CD4-positive, alpha-beta memory T cell (primary cell): ENCODE measurements at regions not wholly inside any gene's neighbourhood (a gene's known extent, or its start where the extent isn't known, plus 50 kb on each side); places are given as distances from the start of the nearest gene placed in this dataset.

Source experiments
- CTCF ChIA-PET: fragments of 350-600 bp; sonication (Branson Sonifier 250); formaldehyde crosslinking; loops from one replicate; lab custom pipeline; 2021; ENCODE audit warnings: inconsistent platforms; ENCODE audit not compliant: partially characterized antibody; lab: Charles Lee
- POLR2A ChIA-PET: fragments of 350-600 bp; sonication (Branson Sonifier 250); formaldehyde crosslinking; loops from one replicate; lab custom pipeline; 2021; ENCODE audit not compliant: partially characterized antibody; lab: Charles Lee
- DNase-seq, 5 donors: peaks; one replicate each; pipeline versions ENCODE4 v3.0.0 to v3.0.0-alpha.2; 2020 to 2022; ENCODE audit warnings: mixed read lengths in 1 of 5
- H3K27ac ChIP-seq: one replicate; pipeline ENCODE4 v1.7.0; 2013; ENCODE audit warnings: low read depth, low read length
- H3K27me3 ChIP-seq: 2 replicates; pipeline ENCODE4 v1.7.0; 2013; ENCODE audit warnings: mild to moderate bottlenecking, low read length, moderate library complexity; ENCODE audit not compliant: insufficient read depth
- H3K36me3 ChIP-seq: 2 replicates; pipeline ENCODE4 v1.7.0; 2013; ENCODE audit warnings: mild to moderate bottlenecking, low read length, moderate library complexity; ENCODE audit not compliant: insufficient read depth
- H3K4me1 ChIP-seq: 2 replicates; pipeline ENCODE4 v1.7.0; 2013; ENCODE audit warnings: mild to moderate bottlenecking, low read length, moderate library complexity; ENCODE audit not compliant: insufficient read depth
- H3K4me3 ChIP-seq, 2 donors: one replicate each; pipeline ENCODE4 v1.7.0; 2013; ENCODE audit warnings: low read length in 2 of 2, mild to moderate bottlenecking in 1 of 2
- H3K9me3 ChIP-seq, 2 donors: one replicate each; pipeline ENCODE4 v1.7.0; 2013; ENCODE audit warnings: low read length in 2 of 2, control low read depth in 1 of 2; ENCODE audit not compliant: control insufficient read depth in 1 of 2
- H3K27ac Mint-ChIP-seq, 7 donors: one replicate each; pipeline ENCODE4 v1.8.0; 2020 to 2021; ENCODE audit warnings: mixed read lengths in 7 of 7, mild to moderate bottlenecking in 6 of 7, inconsistent platforms in 3 of 7, moderate library complexity in 3 of 7
- H3K27me3 Mint-ChIP-seq, 2 donors: one replicate each; pipeline ENCODE4 v1.8.0; 2020 to 2021; ENCODE audit warnings: mixed read lengths in 2 of 2
- H3K36me3 Mint-ChIP-seq, 2 donors: one replicate each; pipeline ENCODE4 v1.8.0; 2020 to 2021; ENCODE audit warnings: mixed read lengths in 2 of 2, inconsistent platforms in 1 of 2, mild to moderate bottlenecking in 1 of 2
- H3K4me1 Mint-ChIP-seq, 4 donors: one replicate each; pipeline ENCODE4 v1.8.0; 2020 to 2021; ENCODE audit warnings: mixed read lengths in 4 of 4, mild to moderate bottlenecking in 1 of 4
- H3K4me3 Mint-ChIP-seq, 8 donors: one replicate each; pipeline ENCODE4 v1.8.0; 2020 to 2021; ENCODE audit warnings: mixed read lengths in 8 of 8, mild to moderate bottlenecking in 7 of 8, moderate library complexity in 6 of 8, inconsistent platforms in 3 of 8
- H3K9me3 Mint-ChIP-seq, 8 donors: one replicate each; pipeline ENCODE4 v1.8.0; 2020 to 2021; ENCODE audit warnings: mixed read lengths in 8 of 8, mild to moderate bottlenecking in 5 of 8, inconsistent platforms in 3 of 8, moderate library complexity in 1 of 8
- intact Hi-C: fragments of 100-400 bp; cut with micrococcal nuclease; formaldehyde crosslinking; loops from one replicate; pipeline ENCODE4 v1.15.1; 2023

GRCh38 chr9:18397076-18397475 lies 76.9 kb upstream of the ADAMTSL1 start:
- H3K4me1 Mint-ChIP-seq, result no peaks in the 10 kb centered on the region
- H3K27ac Mint-ChIP-seq, result no peak overlapping the region
- ChIA-PET POLR2A (no interaction called here), CTCF (no interaction called here)
- Histone ChIP-seq H3K36me3 (no peaks in the 10 kb centered on the region), H3K27ac (no peak overlapping the region), H3K4me3 (no peak overlapping the region), H3K27me3 (no peaks in the 10 kb centered on the region), H3K9me3 (no peaks in the 10 kb centered on the region), H3K4me1 (no peaks in the 10 kb centered on the region)
- DNase-seq, result no peak
- intact Hi-C loops, result no loop called here
- H3K27me3 Mint-ChIP-seq, result no peaks in the 10 kb centered on the region
- no peaks in the 10 kb centered on the region for H3K36me3 Mint-ChIP-seq
- peaks cover 0 to 2% (median 0%) of the 10 kb centered on the region in 8 donors for H3K9me3 Mint-ChIP-seq
- no peak overlapping the region for H3K4me3 Mint-ChIP-seq

GRCh38 chr9:18398038-18398437 lies 75.9 kb upstream of the ADAMTSL1 start:
- DNase-seq, result no peak
- Histone ChIP-seq H3K27ac (no peak overlapping the region), H3K9me3 (no peaks in the 10 kb centered on the region), H3K4me3 (no peak overlapping the region), H3K4me1 (no peaks in the 10 kb centered on the region), H3K27me3 (no peaks in the 10 kb centered on the region), H3K36me3 (no peaks in the 10 kb centered on the region)
- H3K9me3 Mint-ChIP-seq, result no peaks in the 10 kb centered on the region
- intact Hi-C loops, result no loop called here
- no peaks in the 10 kb centered on the region for H3K4me1 Mint-ChIP-seq
- H3K4me3 Mint-ChIP-seq, result no peak overlapping the region
- ChIA-PET POLR2A (no interaction called here), CTCF (no interaction called here)
- peaks cover 0 to 2% of the 10 kb centered on the region in 2 donors for H3K27me3 Mint-ChIP-seq
- no peak overlapping the region for H3K27ac Mint-ChIP-seq
- H3K36me3 Mint-ChIP-seq, result no peaks in the 10 kb centered on the region

GRCh38 chr9:18404434-18405029 lies 69.4 kb upstream of the ADAMTSL1 start:
- Mint-ChIP-seq H3K27ac (no peak overlapping the region), H3K27me3 (peaks cover 0 to 2% of the 10 kb centered on the region in 2 donors), H3K36me3 (no peaks in the 10 kb centered on the region), H3K9me3 (peaks cover 0 to 3% (median 0%) of the 10 kb centered on the region in 8 donors), H3K4me3 (no peak overlapping the region), H3K4me1 (no peaks in the 10 kb centered on the region)
- Histone ChIP-seq H3K4me3 (no peak overlapping the region), H3K4me1 (no peaks in the 10 kb centered on the region), H3K27me3 (no peaks in the 10 kb centered on the region), H3K36me3 (no peaks in the 10 kb centered on the region), H3K9me3 (no peaks in the 10 kb centered on the region), H3K27ac (no peak overlapping the region)
- POLR2A ChIA-PET, result no interaction called here
- CTCF ChIA-PET, result no interaction called here
- intact Hi-C loops, result no loop called here
- no peak for DNase-seq

- Mint-ChIP-seq H3K27me3 (peaks cover 0 to 2% of the 10 kb centered on the region in 2 donors), H3K4me1 (no peaks in the 10 kb centered on the region), H3K36me3 (no peaks in the 10 kb centered on the region), H3K4me3 (no peak overlapping the region), H3K9me3 (peaks cover 0 to 3% (median 0%) of the 10 kb centered on the region in 8 donors), H3K27ac (no peak overlapping the region)
- Histone ChIP-seq H3K4me1 (no peaks in the 10 kb centered on the region), H3K36me3 (no peaks in the 10 kb centered on the region), H3K9me3 (no peaks in the 10 kb centered on the region), H3K4me3 (no peak overlapping the region), H3K27me3 (no peaks in the 10 kb centered on the region), H3K27ac (no peak overlapping the region)
- ChIA-PET POLR2A (no interaction called here), CTCF (no interaction called here)
- DNase-seq, result no peak
- intact Hi-C loops, result no loop called here
These were observed 68.7 kb upstream of the ADAMTSL1 start for GRCh38 chr9:18405240-18405639.

GRCh38 chr9:18410983-18411382 lies 63.0 kb upstream of the ADAMTSL1 start:
- H3K36me3 ChIP-seq, result no peaks in the 10 kb centered on the region
- POLR2A ChIA-PET, result no interaction called here
- CTCF ChIA-PET, result no interaction called here
- intact Hi-C loops, result no loop called here
- no peaks in the 10 kb centered on the region for H3K4me1 ChIP-seq
- peaks cover 3 to 5% of the 10 kb centered on the region in 2 donors for H3K27me3 Mint-ChIP-seq
- no peak overlapping the region for H3K4me3 ChIP-seq
- H3K27ac Mint-ChIP-seq, result no peak overlapping the region
- H3K4me1 Mint-ChIP-seq, result no peaks in the 10 kb centered on the region
- peaks cover 0 to 3% (median 0%) of the 10 kb centered on the region in 8 donors for H3K9me3 Mint-ChIP-seq
- no peak for DNase-seq
- H3K27me3 ChIP-seq, result no peaks in the 10 kb centered on the region
- no peak overlapping the region for H3K4me3 Mint-ChIP-seq
- no peak overlapping the region for H3K27ac ChIP-seq
- no peaks in the 10 kb centered on the region for H3K36me3 Mint-ChIP-seq
- H3K9me3 ChIP-seq, result no peaks in the 10 kb centered on the region

GRCh38 chr9:18421391-18421790 lies 52.6 kb upstream of the ADAMTSL1 start:
- POLR2A ChIA-PET, result no interaction called here
- H3K9me3 ChIP-seq, result no peaks in the 10 kb centered on the region
- intact Hi-C loops, result no loop called here

GRCh38 chr9:18422296-18423036 lies 51.5 kb upstream of the ADAMTSL1 start:
- intact Hi-C loops, result no loop called here
- Mint-ChIP-seq H3K27me3 (peaks cover 0 to 1% of the 10 kb centered on the region in 2 donors), H3K4me3 (no peak overlapping the region), H3K27ac (no peak overlapping the region), H3K9me3 (peaks cover 0 to 4% (median 0%) of the 10 kb centered on the region in 8 donors), H3K36me3 (no peaks in the 10 kb centered on the region), H3K4me1 (no peaks in the 10 kb centered on the region)
- Histone ChIP-seq H3K27ac (no peak overlapping the region), H3K27me3 (no peaks in the 10 kb centered on the region), H3K9me3 (no peaks in the 10 kb centered on the region), H3K4me3 (no peak overlapping the region), H3K4me1 (no peaks in the 10 kb centered on the region), H3K36me3 (no peaks in the 10 kb centered on the region)
- DNase-seq, result no peak
- ChIA-PET POLR2A (no interaction called here), CTCF (no interaction called here)

More at GRCh38 chr9:18421391-18421790, 52.6 kb upstream of the ADAMTSL1 start:
- no peaks in the 10 kb centered on the region for H3K27me3 ChIP-seq
- H3K36me3 Mint-ChIP-seq, result no peaks in the 10 kb centered on the region
- no peaks in the 10 kb centered on the region for H3K4me1 ChIP-seq
- no peak overlapping the region for H3K4me3 ChIP-seq
- peaks cover 0 to 1% of the 10 kb centered on the region in 2 donors for H3K27me3 Mint-ChIP-seq
- H3K4me1 Mint-ChIP-seq, result no peaks in the 10 kb centered on the region
- no peaks in the 10 kb centered on the region for H3K36me3 ChIP-seq
- DNase-seq, result no peak
- no peak overlapping the region for H3K27ac ChIP-seq
- CTCF ChIA-PET, result no interaction called here
- H3K4me3 Mint-ChIP-seq, result no peak overlapping the region
- peaks cover 0 to 4% (median 0%) of the 10 kb centered on the region in 8 donors for H3K9me3 Mint-ChIP-seq
- no peak overlapping the region for H3K27ac Mint-ChIP-seq
